K562 (cell line): ENCODE measurements at regions not wholly inside any gene's neighbourhood (a gene's known extent, or its start where the extent isn't known, plus 50 kb on each side); places are given as distances from the start of the nearest gene placed in this dataset.

Source experiments
- ATAC-seq: fragments of 200-7000 bp; cut with Tn5 transposase; 3 replicates; pipeline ENCODE4 v1.9.1; 2020; ENCODE audit warnings: moderate library complexity
- BruUV-seq: library from RNA; stranded (reverse); fragments of 400-500 nt; replicated peaks from 2 replicates; lab custom pipeline; 2021; lab: Mats Ljungman, UMichigan
- CTCF ChIA-PET: fragments of 300-600 bp; formaldehyde crosslinking; extraction: SDS; loops from one replicate; lab custom pipeline; 2021; ENCODE audit warnings: low intra/inter-chr PET ratio; lab: Yijun Ruan, JAX
- POLR2A ChIA-PET: fragments of 300-600, 350-650 bp; sonication (Branson Sonifier 250); formaldehyde crosslinking; extraction: SDS; loops from one replicate; lab custom pipeline; 2021; ENCODE audit warnings: antibody characterized with exemption, inconsistent platforms; lab: Yijun Ruan, JAX
- DNase-seq, 4 experiments: peaks; one replicate each; pipeline versions ENCODE4 v3.0.0 to v3.0.0-alpha.2; 2011 to 2018; ENCODE audit warnings: low spot score in 3 of 4, mixed read lengths in 3 of 4; ENCODE audit errors: extremely low read depth in 1 of 4
- FAIRE-seq: peaks from 2 replicates; lab custom pipeline; 2011; peaks lifted over from hg19 to GRCh38; lab: Jason Lieb, UNC
- H2AFZ ChIP-seq: 2 replicates; pipeline ENCODE4 v1.6.0; 2011; ENCODE audit warnings: low read depth, low read length, control low read depth, inconsistent platforms
- H3K27ac ChIP-seq: fragments of 200-600 bp; 3 replicates; pipeline ENCODE4 v1.8.0; 2011; ENCODE audit warnings: low read depth, mild to moderate bottlenecking, control low read depth, inconsistent platforms, low read length, moderate library complexity, mixed read lengths; ENCODE audit errors: extremely low read depth
- H3K27me3 ChIP-seq, 2 experiments: fragments of 300-600 bp in 1 of 2; 2 replicates in 1 of 2; 3 replicates in 1 of 2; pipeline versions ENCODE4 v1.6.0 to v1.8.0; 2011; ENCODE audit warnings: inconsistent platforms in 2 of 2, low read length in 2 of 2, mild to moderate bottlenecking in 1 of 2, mixed read lengths in 1 of 2, moderate library complexity in 1 of 2; ENCODE audit not compliant: control insufficient read depth in 2 of 2, insufficient read depth in 2 of 2
- H3K36me3 ChIP-seq: fragments of 300-600 bp; 3 replicates; pipeline ENCODE4 v1.8.0; 2011; ENCODE audit warnings: mild to moderate bottlenecking, low read length, inconsistent platforms; ENCODE audit not compliant: control insufficient read depth, insufficient read depth
- H3K4me1 ChIP-seq, 2 experiments: fragments of 200-600 bp in 1 of 2; replicated peaks in 1 of 2; 2 replicates in 1 of 2; 3 replicates in 1 of 2; pipeline versions ENCODE4 v1.5.1 to v1.8.0; 2011; ENCODE audit warnings: inconsistent platforms in 2 of 2, low read length in 2 of 2, mild to moderate bottlenecking in 1 of 2, mixed read lengths in 1 of 2, moderate library complexity in 1 of 2; ENCODE audit not compliant: control insufficient read depth in 2 of 2, insufficient read depth in 2 of 2
- H3K4me2 ChIP-seq: 2 replicates; pipeline ENCODE4 v1.6.1; 2011; ENCODE audit warnings: low read length, control low read depth, inconsistent platforms, mixed read lengths; ENCODE audit not compliant: insufficient read depth
- H3K4me3 ChIP-seq: fragments of 200-600 bp; sonication (generic), shearing (Covaris generic); 2 replicates; pipeline ENCODE4 v1.5.1; 2016; ENCODE audit warnings: control low read depth, inconsistent platforms
- H3K79me2 ChIP-seq: fragments of 200-600 bp; 3 replicates; pipeline ENCODE4 v1.8.0; 2011; ENCODE audit warnings: low read length, inconsistent platforms; ENCODE audit not compliant: control insufficient read depth, insufficient read depth
- H3K9ac ChIP-seq, 2 experiments: 2 replicates each; pipeline versions ENCODE4 v1.6.0 to v1.6.1; 2011; ENCODE audit warnings: low read depth in 2 of 2, low read length in 2 of 2, control low read depth in 1 of 2, inconsistent platforms in 1 of 2, mild to moderate bottlenecking in 1 of 2, mixed read lengths in 1 of 2; ENCODE audit not compliant: insufficient read depth in 1 of 2
- H3K9me1 ChIP-seq: one replicate; pipeline ENCODE4 v1.6.0; 2011; ENCODE audit warnings: inconsistent platforms, mild to moderate bottlenecking, low read length, moderate library complexity; ENCODE audit not compliant: control insufficient read depth, insufficient read depth
- H3K9me3 ChIP-seq: replicated peaks from 2 replicates; pipeline ENCODE4 v1.5.1; 2011; ENCODE audit warnings: low read depth, low read length, inconsistent platforms; ENCODE audit not compliant: control insufficient read depth, insufficient read depth
- H4K20me1 ChIP-seq: replicated peaks from 2 replicates; pipeline ENCODE4 v1.6.1; 2011; ENCODE audit warnings: low read length, inconsistent platforms, mixed read lengths; ENCODE audit not compliant: control insufficient read depth, insufficient read depth
- CHD7 ChIP-seq: fragments of 200-600 bp; sonication (generic); IDR thresholded peaks from one replicate; pipeline ENCODE4 v1.6.1; 2012; ENCODE audit warnings: mild to moderate bottlenecking, low read depth, low read length, inconsistent platforms
- CSDE1 ChIP-seq, 2 experiments: fragments of 450-650 bp; IDR thresholded peaks; 2 replicates each; pipeline ENCODE4 v1.6.1; 2016; ENCODE audit warnings: mild to moderate bottlenecking in 1 of 2
- ELF2 ChIP-seq: fragments of 250-450 bp; sonication (Bioruptor Pico); IDR thresholded peaks from 2 replicates; pipeline ENCODE4 v1.5.0; 2021; ENCODE audit warnings: mild to moderate bottlenecking
- FOXA1 ChIP-seq: fragments of 450-650 bp; IDR thresholded peaks from 2 replicates; pipeline ENCODE4 v1.6.1; 2016; ENCODE audit warnings: mild to moderate bottlenecking, borderline replicate concordance
- NRF1 ChIP-seq, 2 experiments: fragments of 450-650 bp; IDR thresholded peaks in 1 of 2; conservative IDR thresholded peaks in 1 of 2; 2 replicates each; pipeline ENCODE4 v1.6.1; 2014; ENCODE audit warnings: mild to moderate bottlenecking in 2 of 2
- ZFX ChIP-seq: sonication (generic); formaldehyde crosslinking; IDR thresholded peaks from 2 replicates; pipeline ENCODE4 v1.8.0; 2022; ENCODE audit warnings: mild to moderate bottlenecking, missing genetic modification reagents, moderate library complexity
- ZNF143 ChIP-seq: sonication (generic); formaldehyde crosslinking; IDR thresholded peaks from 2 replicates; pipeline ENCODE4 v1.9.0; 2022; ENCODE audit warnings: mild to moderate bottlenecking, missing genetic modification reagents
- ZZZ3 ChIP-seq: fragments of 450-650 bp; IDR thresholded peaks from 2 replicates; pipeline ENCODE4 v1.6.1; 2016; ENCODE audit warnings: antibody characterized with exemption, mild to moderate bottlenecking, moderate library complexity
- WGBS: fragments of 100-300 bp; shearing (Covaris generic); methylation state at CpG from one replicate; pipeline ENCODE4 v1.1.6; 2016; ENCODE audit warnings: low coverage, mixed read lengths; ENCODE audit not compliant: insufficient coverage; ENCODE audit errors: missing lambda C conversion rate; 5-methylcytosine and 5-hydroxymethylcytosine counted together
- in situ Hi-C: fragments of 300-500 bp; cut with MboI; formaldehyde crosslinking; loops from 4 replicates; pipeline ENCODE4 v1.15.0; 2018; ENCODE audit warnings: inconsistent platforms, mixed read lengths
- intact Hi-C: fragments of 100-400 bp; cut with micrococcal nuclease; formaldehyde crosslinking; loops from 2 replicates; pipeline ENCODE4 v1.14.2; 2022
- TF ChIP-seq, protein P1 (sequence below): sonication (generic); formaldehyde crosslinking; IDR thresholded peaks from 2 replicates; pipeline ENCODE4 v1.8.1; 2023; ENCODE audit warnings: mild to moderate bottlenecking, missing genetic modification reagents
- TF ChIP-seq, protein P2 (sequence below): sonication (generic); formaldehyde crosslinking; IDR thresholded peaks from 2 replicates; pipeline ENCODE4 v1.8.0; 2022; ENCODE audit warnings: missing genetic modification reagents, mild to moderate bottlenecking, moderate library complexity, borderline replicate concordance

DNA sequence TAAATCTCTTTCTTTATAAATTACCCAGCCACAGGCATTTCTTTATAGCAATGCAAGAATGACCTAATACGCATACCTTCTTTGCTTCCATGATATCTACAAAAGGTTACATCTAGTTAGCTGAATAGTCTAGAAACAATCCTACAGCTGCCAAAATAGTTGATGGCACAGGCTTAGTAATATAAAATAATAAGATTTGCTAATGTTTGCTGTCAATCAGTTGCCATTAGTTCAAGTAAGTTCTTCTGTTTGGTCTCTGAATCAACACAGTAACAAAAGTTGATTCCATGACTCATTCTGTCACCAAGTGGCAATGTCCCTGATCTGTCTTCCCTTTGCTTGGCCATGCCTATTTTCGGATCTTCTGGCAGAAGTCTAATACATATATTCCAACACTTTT lies 470.2 kb downstream of the SPRY1 start:
- FAIRE-seq (no peak), DNase-seq (no peak), ATAC-seq (no peak)
- no peaks in the 10 kb centered on the region for H3K27me3 ChIP-seq
- ChIA-PET POLR2A (no interaction called here), CTCF (no interaction called here)
- no peak overlapping the region for H3K27ac ChIP-seq
- BruUV-seq: no TSS peak
- 0% methylated on average over 2 of the region's 2 CpGs for WGBS
- no peak overlapping the region for H3K4me3 ChIP-seq
- no peak overlapping the region for H3K4me2 ChIP-seq
- no peaks in the 10 kb centered on the region for H3K4me1 ChIP-seq
- no peak overlapping the region for H2AFZ ChIP-seq
- no peaks in the 10 kb centered on the region for H3K36me3 ChIP-seq
- no peaks in the 10 kb centered on the region for H3K9me3 ChIP-seq
- H3K9me1 ChIP-seq: no peaks in the 10 kb centered on the region
- H3K79me2 ChIP-seq: no peaks in the 10 kb centered on the region
- in situ Hi-C loops: no loop called here
- H4K20me1 ChIP-seq: no peaks in the 10 kb centered on the region
- no peak overlapping the region for H3K9ac ChIP-seq
- intact Hi-C loops: no loop called here
- TF ChIP-seq, protein P1, sequence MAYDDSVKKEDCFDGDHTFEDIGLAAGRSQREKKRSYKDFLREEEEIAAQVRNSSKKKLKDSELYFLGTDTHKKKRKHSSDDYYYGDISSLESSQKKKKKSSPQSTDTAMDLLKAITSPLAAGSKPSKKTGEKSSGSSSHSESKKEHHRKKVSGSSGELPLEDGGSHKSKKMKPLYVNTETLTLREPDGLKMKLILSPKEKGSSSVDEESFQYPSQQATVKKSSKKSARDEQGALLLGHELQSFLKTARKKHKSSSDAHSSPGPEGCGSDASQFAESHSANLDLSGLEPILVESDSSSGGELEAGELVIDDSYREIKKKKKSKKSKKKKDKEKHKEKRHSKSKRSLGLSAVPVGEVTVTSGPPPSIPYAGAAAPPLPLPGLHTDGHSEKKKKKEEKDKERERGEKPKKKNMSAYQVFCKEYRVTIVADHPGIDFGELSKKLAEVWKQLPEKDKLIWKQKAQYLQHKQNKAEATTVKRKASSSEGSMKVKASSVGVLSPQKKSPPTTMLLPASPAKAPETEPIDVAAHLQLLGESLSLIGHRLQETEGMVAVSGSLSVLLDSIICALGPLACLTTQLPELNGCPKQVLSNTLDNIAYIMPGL (CRISPR knock-in tag): no peak
- no peak for TF ChIP-seq CHD7
- no peak for TF ChIP-seq ZFX (CRISPR knock-in tag)
- no peak for TF ChIP-seq ZNF143
- no peak for TF ChIP-seq NRF1 (conservative IDR thresholded peaks at IDR 0.05 in 1 of 2, IDR thresholded peaks at IDR 0.05 in 1 of 2)
- TF ChIP-seq, protein P2, sequence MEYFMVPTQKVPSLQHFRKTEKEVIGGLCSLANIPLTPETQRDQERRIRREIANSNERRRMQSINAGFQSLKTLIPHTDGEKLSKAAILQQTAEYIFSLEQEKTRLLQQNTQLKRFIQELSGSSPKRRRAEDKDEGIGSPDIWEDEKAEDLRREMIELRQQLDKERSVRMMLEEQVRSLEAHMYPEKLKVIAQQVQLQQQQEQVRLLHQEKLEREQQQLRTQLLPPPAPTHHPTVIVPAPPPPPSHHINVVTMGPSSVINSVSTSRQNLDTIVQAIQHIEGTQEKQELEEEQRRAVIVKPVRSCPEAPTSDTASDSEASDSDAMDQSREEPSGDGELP (CRISPR knock-in tag): no peak
- TF ChIP-seq CSDE1 (IDR thresholded peaks at IDR 0.05): no peak
- TF ChIP-seq FOXA1: no peak
- no peak for TF ChIP-seq ELF2 (CRISPR knock-in tag)
- no peak for TF ChIP-seq ZZZ3
